ENCODE measurements at regions not wholly inside any gene's neighbourhood (a gene's known extent, or its start where the extent isn't known, plus 50 kb on each side); places are given as distances from the start of the nearest gene placed in this dataset.

DNA sequence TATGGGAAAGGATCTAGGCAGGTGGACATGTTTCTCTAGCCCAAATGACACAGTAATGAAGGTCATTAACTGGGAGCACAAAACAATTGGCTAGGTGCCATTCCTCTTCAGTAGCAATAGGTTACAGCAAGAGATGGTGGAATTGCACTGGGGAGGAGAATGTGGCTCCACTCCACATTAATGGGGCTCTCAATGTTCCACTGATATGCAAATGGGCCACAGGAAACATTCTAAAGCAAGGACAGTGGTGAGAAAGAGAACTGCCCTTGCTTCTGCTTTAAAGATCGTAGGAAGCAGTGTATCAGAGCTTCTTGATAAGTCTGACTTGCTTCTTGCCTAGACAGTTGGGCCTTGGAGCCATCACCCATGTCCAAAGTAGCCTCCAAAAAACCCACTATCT, 271.4 kb upstream of the PPP2R3A start:
- 50 to 58% (median 52%) methylated on average over 1 of the region's 1 CpG for WGBS, 5 donors
- TF ChIP-seq, protein P1, sequence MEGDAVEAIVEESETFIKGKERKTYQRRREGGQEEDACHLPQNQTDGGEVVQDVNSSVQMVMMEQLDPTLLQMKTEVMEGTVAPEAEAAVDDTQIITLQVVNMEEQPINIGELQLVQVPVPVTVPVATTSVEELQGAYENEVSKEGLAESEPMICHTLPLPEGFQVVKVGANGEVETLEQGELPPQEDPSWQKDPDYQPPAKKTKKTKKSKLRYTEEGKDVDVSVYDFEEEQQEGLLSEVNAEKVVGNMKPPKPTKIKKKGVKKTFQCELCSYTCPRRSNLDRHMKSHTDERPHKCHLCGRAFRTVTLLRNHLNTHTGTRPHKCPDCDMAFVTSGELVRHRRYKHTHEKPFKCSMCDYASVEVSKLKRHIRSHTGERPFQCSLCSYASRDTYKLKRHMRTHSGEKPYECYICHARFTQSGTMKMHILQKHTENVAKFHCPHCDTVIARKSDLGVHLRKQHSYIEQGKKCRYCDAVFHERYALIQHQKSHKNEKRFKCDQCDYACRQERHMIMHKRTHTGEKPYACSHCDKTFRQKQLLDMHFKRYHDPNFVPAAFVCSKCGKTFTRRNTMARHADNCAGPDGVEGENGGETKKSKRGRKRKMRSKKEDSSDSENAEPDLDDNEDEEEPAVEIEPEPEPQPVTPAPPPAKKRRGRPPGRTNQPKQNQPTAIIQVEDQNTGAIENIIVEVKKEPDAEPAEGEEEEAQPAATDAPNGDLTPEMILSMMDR (IDR thresholded peaks at IDR 0.05 in 8 of 11, conservative IDR thresholded peaks at IDR 0.05 in 3 of 11): no peak
- TF ChIP-seq POLR2A (IDR thresholded peaks at IDR 0.05) (no peak), POLR2AphosphoS5 (IDR thresholded peaks at IDR 0.05) (no peak)
- Histone ChIP-seq H3K27me3 (replicated peaks in 1 of 7) (no peaks in the 10 kb centered on the region), H3K4me3 (no peak overlapping the region), H3K9me3 (no peaks in the 10 kb centered on the region), H3K4me1 (no peaks in the 10 kb centered on the region), H3K27ac (no peak overlapping the region), H3K36me3 (no peaks in the 10 kb centered on the region)
- intact Hi-C loops (cut with DNase I; ENCODE audit: low total_unique reads): no loop called here
- DNase-seq: no peak

DNA sequence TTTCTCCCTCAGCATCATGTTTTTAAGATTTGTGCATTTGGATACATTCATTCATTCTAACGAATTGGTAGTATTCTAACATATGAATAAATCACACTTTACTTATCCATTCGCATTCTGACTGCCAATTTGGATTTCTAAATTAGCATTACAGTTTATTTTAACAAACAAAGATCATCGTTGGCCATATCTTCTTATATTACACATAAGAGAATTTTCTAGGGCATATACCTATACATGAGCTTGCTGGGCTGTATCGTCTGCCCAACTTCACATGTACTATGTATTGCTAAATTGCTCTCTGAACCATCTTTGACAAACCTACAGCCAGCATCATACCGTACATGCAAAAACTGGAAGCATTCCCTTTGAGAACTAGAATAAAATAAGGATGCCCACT, 265.8 kb upstream of the PPP2R3A start:
- no peaks in the 10 kb centered on the region for H3K4me1 ChIP-seq
- 69 to 85% (median 79%) methylated on average over 5 of the region's 5 CpGs for WGBS, 5 donors
- no peak for DNase-seq
- H3K27me3 ChIP-seq (replicated peaks in 1 of 7): no peaks in the 10 kb centered on the region
- intact Hi-C loops (cut with DNase I; ENCODE audit: low total_unique reads): no loop called here
- H3K27ac ChIP-seq: no peak overlapping the region
- H3K4me3 ChIP-seq: no peak overlapping the region
- no peaks in the 10 kb centered on the region for H3K36me3 ChIP-seq
- TF ChIP-seq POLR2AphosphoS5 (IDR thresholded peaks at IDR 0.05): no peak
- TF ChIP-seq POLR2A (IDR thresholded peaks at IDR 0.05): no peak
- TF ChIP-seq, protein P1 (IDR thresholded peaks at IDR 0.05 in 8 of 11, conservative IDR thresholded peaks at IDR 0.05 in 3 of 11): no peak
- H3K9me3 ChIP-seq: no peaks in the 10 kb centered on the region

DNA sequence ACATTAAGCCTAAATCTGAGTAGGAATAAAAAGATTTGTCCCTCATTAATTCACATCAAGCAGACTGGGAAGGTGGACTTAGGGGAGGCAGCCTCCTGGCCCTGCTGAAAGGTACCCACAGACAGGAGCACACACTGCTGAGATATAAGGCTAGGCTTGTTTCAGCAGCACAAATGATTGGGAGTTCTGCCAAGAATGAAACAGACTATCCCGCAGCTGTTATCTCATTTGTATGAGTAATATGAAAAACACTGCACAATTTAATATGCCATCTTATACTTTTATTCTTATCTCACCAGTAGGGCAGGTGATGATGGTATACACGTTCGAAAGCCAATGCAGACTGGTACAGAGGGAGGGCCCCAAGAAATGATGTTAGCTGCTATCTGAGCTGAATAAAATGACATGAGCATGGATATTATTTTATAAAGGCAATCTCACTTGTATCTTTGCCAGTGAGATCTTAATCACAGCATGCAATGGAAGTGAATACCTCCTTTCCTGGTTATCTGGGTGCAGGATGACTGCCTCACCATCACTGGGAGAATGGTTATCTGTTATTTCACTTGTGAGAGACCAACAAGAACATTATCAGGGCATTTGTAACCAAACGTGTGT, 258.7 kb upstream of the PPP2R3A start:
- 71 to 80% (median 77%) methylated on average over 4 of the region's 4 CpGs for WGBS, 5 donors
- no peak for DNase-seq
- Histone ChIP-seq H3K9me3 (no peaks in the 10 kb centered on the region), H3K4me1 (no peaks in the 10 kb centered on the region), H3K27me3 (replicated peaks in 1 of 7) (no peaks in the 10 kb centered on the region), H3K4me3 (no peak overlapping the region), H3K27ac (no peak overlapping the region), H3K36me3 (no peaks in the 10 kb centered on the region)
- intact Hi-C loops (cut with DNase I; ENCODE audit: low total_unique reads): no loop called here
- TF ChIP-seq POLR2AphosphoS5 (IDR thresholded peaks at IDR 0.05) (no peak), POLR2A (IDR thresholded peaks at IDR 0.05) (no peak)
- TF ChIP-seq, protein P1 (IDR thresholded peaks at IDR 0.05 in 8 of 11, conservative IDR thresholded peaks at IDR 0.05 in 3 of 11): no peak

DNA sequence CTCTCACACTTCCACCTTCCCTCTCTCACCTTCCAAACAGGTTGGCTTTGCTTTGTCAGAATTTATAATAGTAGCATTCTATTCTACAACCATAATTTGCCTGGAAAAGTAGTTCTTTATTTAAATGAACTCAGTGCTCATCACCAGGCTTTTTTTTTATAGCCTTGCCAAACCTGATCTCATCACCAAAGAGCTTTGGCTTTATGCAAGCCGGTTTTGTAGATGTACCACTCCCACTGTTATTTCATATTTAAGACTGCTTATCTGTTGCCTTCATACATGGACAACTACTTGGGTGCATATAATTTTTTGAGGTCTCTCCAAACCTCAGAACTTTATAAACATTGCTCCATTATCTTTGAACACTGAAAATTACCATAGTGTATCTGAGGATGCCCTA, 246.1 kb upstream of the PPP2R3A start:
- 76 to 88% (median 80%) methylated on average over 1 of the region's 1 CpG for WGBS, 5 donors
- intact Hi-C loops (cut with DNase I; ENCODE audit: low total_unique reads): no loop called here
- Histone ChIP-seq H3K36me3 (no peaks in the 10 kb centered on the region), H3K9me3 (peaks cover 0 to 17% (median 8%) of the 10 kb centered on the region in 8 donors), H3K4me1 (no peaks in the 10 kb centered on the region), H3K27me3 (replicated peaks in 1 of 7) (no peaks in the 10 kb centered on the region), H3K4me3 (no peak overlapping the region), H3K27ac (no peak overlapping the region)
- DNase-seq: no peak
- TF ChIP-seq, protein P1 (IDR thresholded peaks at IDR 0.05 in 8 of 11, conservative IDR thresholded peaks at IDR 0.05 in 3 of 11): no peak
- TF ChIP-seq POLR2AphosphoS5 (IDR thresholded peaks at IDR 0.05): no peak
- TF ChIP-seq POLR2A (IDR thresholded peaks at IDR 0.05): no peak

Measured in spleen (tissue), 11 donors.